Cardiac septum (tissue), 1 donor: ENCODE measurements at regions not wholly inside any gene's neighbourhood (a gene's known extent, or its start where the extent isn't known, plus 50 kb on each side); places are given as distances from the start of the nearest gene placed in this dataset.

Experiments used
- DNase-seq: peaks from one replicate; pipeline ENCODE4 v3.0.0-alpha.2; 2020; ENCODE audit warnings: low spot score
- intact Hi-C: fragments of 100-400 bp; cut with DNase I; formaldehyde crosslinking; loops from one replicate; pipeline ENCODE4 v1.14.0; 2022
- donor health status: DM: no; HTN: no; CAD: no.

GRCh38 chr2:120551522-120551921 lies 184.1 kb upstream of the GLI2 start:
- intact Hi-C loops = loop anchor here (5.0 kb wide), 1 partner anchor 134 kb away; no protein-coding TSS in a partner anchor
- DNase-seq = no peak

GRCh38 chr2:120552079-120552478 lies 183.6 kb upstream of the GLI2 start:
- no peak for DNase-seq
- intact Hi-C loops = loop anchor here (2.0 to 5.0 kb wide), 2 partner anchors 15 to 135 kb away; no protein-coding TSS in a partner anchor

- DNase-seq = peak; percentile 94
- intact Hi-C loops = loop anchor here (1.0 to 5.0 kb wide), 3 partner anchors 14 to 210 kb away; no protein-coding TSS in a partner anchor
Observed at GRCh38 chr2:120552800-120553481, 182.7 kb upstream of the GLI2 start.

GRCh38 chr2:120554625-120555032 lies 181.0 kb upstream of the GLI2 start:
- intact Hi-C loops = loop anchor here (5.0 kb wide), 1 partner anchor 137 kb away; no protein-coding TSS in a partner anchor

GRCh38 chr2:120555092-120555491 lies 180.6 kb upstream of the GLI2 start:
- no peak for DNase-seq

More at GRCh38 chr2:120554625-120555032, 181.0 kb upstream of the GLI2 start:
- DNase-seq = no peak

GRCh38 chr2:120556911-120557310 lies 178.8 kb upstream of the GLI2 start:
- DNase-seq = no peak
- intact Hi-C loops = no loop called here

More at GRCh38 chr2:120555092-120555491, 180.6 kb upstream of the GLI2 start:
- intact Hi-C loops = no loop called here

- intact Hi-C loops = no loop called here
- DNase-seq = peak; percentile 70
Observed at GRCh38 chr2:120558847-120559246, 176.8 kb upstream of the GLI2 start.

- intact Hi-C loops = no loop called here
- DNase-seq = peak; percentile 17
Observed at GRCh38 chr2:120559401-120559800, 176.3 kb upstream of the GLI2 start.

GRCh38 chr2:120560330-120560729 lies 175.3 kb upstream of the GLI2 start:
- DNase-seq = peak; percentile 67
- intact Hi-C loops = no loop called here

- intact Hi-C loops = no loop called here
- DNase-seq = peak; percentile 33
Observed at GRCh38 chr2:120561379-120562035, 174.2 kb upstream of the GLI2 start.

GRCh38 chr2:120562218-120563005 lies 173.3 kb upstream of the GLI2 start:
- peak; percentile 22 for DNase-seq
- intact Hi-C loops = no loop called here

- intact Hi-C loops = no loop called here
- no peak for DNase-seq
Observed at GRCh38 chr2:120563616-120564015, 172.1 kb upstream of the GLI2 start.

- DNase-seq = no peak
- intact Hi-C loops = loop anchor here (5.0 kb wide), 1 partner anchor 113 kb away; no protein-coding TSS in a partner anchor
Observed at GRCh38 chr2:120564213-120565094, 171.2 kb upstream of the GLI2 start.

GRCh38 chr2:120565095-120565460 lies 170.6 kb upstream of the GLI2 start:
- intact Hi-C loops = loop anchor here (5.0 kb wide), 1 partner anchor 112 kb away; no protein-coding TSS in a partner anchor
- no peak for DNase-seq

- intact Hi-C loops = loop anchor here (2.0 to 5.0 kb wide), 2 partner anchors 13 to 111 kb away; no protein-coding TSS in a partner anchor
- no peak for DNase-seq
Observed at GRCh38 chr2:120565929-120566328, 169.7 kb upstream of the GLI2 start.

GRCh38 chr2:120566331-120567035 lies 169.2 kb upstream of the GLI2 start:
- intact Hi-C loops = loop anchor here (2.0 to 5.0 kb wide), 2 partner anchors 14 to 111 kb away; no protein-coding TSS in a partner anchor
- DNase-seq = peak; percentile 87

GRCh38 chr2:120567128-120567527 lies 168.5 kb upstream of the GLI2 start:
- no peak for DNase-seq
- intact Hi-C loops = loop anchor here (2.0 to 5.0 kb wide), 2 partner anchors 14 to 110 kb away; no protein-coding TSS in a partner anchor
